A673 (cell line): ENCODE measurements at regions not wholly inside any gene's neighbourhood (a gene's known extent, or its start where the extent isn't known, plus 50 kb on each side); places are given as distances from the start of the nearest gene placed in this dataset.

Experiments
- BruUV-seq: library from RNA; stranded (reverse); fragments of 400-500 nt; replicated peaks from 2 replicates; lab custom pipeline; 2021; lab: Mats Ljungman, UMichigan
- CTCF ChIA-PET: fragments of 300-600 bp; sonication (Branson Sonifier 250); formaldehyde crosslinking; loops from one replicate; lab custom pipeline; 2022; ENCODE audit warnings: antibody characterized with exemption; lab: Charles Lee
- POLR2A ChIA-PET: fragments of 300-600 bp; sonication (Branson Sonifier 250); formaldehyde crosslinking; loops from one replicate; lab custom pipeline; 2022; ENCODE audit warnings: antibody characterized with exemption; ENCODE audit not compliant: low non-redundant PET; lab: Charles Lee
- DNase-seq: peaks from one replicate; pipeline ENCODE4 v3.0.0-alpha.2; 2015; ENCODE audit warnings: low spot score
- H3K27ac ChIP-seq: fragments of 200-600 bp; sonication (generic); 2 replicates; pipeline ENCODE4 v1.5.1; 2016; ENCODE audit warnings: mixed run types, low read depth, mild to moderate bottlenecking, mixed read lengths, antibody characterized with exemption, low read length; ENCODE audit not compliant: poor library complexity, severe bottlenecking
- H3K27me3 ChIP-seq: fragments of 200-600 bp; sonication (generic); replicated peaks from 2 replicates; pipeline ENCODE4 v1.6.1; 2017; ENCODE audit warnings: mixed run types, low read depth, mild to moderate bottlenecking, mixed read lengths, antibody characterized with exemption, low read length; ENCODE audit not compliant: insufficient read depth, poor library complexity
- H3K36me3 ChIP-seq: fragments of 200-600 bp; sonication (generic); 2 replicates; pipeline ENCODE4 v1.6.1; 2016; ENCODE audit warnings: mixed run types, mild to moderate bottlenecking, mixed read lengths, antibody characterized with exemption, low read length; ENCODE audit not compliant: insufficient read depth, poor library complexity, severe bottlenecking
- H3K4me1 ChIP-seq: fragments of 200-600 bp; sonication (generic); 2 replicates; pipeline ENCODE4 v1.6.1; 2017; ENCODE audit warnings: mixed run types, mild to moderate bottlenecking, mixed read lengths, antibody characterized with exemption, low read length; ENCODE audit not compliant: insufficient read depth, poor library complexity, severe bottlenecking
- H3K4me3 ChIP-seq: fragments of 200-600 bp; sonication (generic); 2 replicates; pipeline ENCODE4 v1.5.1; 2016; ENCODE audit warnings: low read depth, mixed run types, mild to moderate bottlenecking, mixed read lengths, low read length; ENCODE audit not compliant: poor library complexity, severe bottlenecking
- H3K9me3 ChIP-seq: fragments of 200-600 bp; sonication (generic); 2 replicates; pipeline ENCODE4 v1.6.1; 2016; ENCODE audit warnings: mixed run types, low read depth, mild to moderate bottlenecking, mixed read lengths, antibody characterized with exemption, low read length; ENCODE audit not compliant: poor library complexity, severe bottlenecking
- EZH2 ChIP-seq: fragments of 200-600 bp; sonication (generic); IDR thresholded peaks from 2 replicates; pipeline ENCODE4 v1.6.1; 2017; ENCODE audit warnings: borderline replicate concordance, low read depth, mild to moderate bottlenecking, mixed read lengths, antibody characterized with exemption, low read length; ENCODE audit not compliant: poor library complexity, severe bottlenecking
- intact Hi-C: fragments of 100-400 bp; cut with micrococcal nuclease; formaldehyde crosslinking; loops from one replicate; pipeline ENCODE4 v1.10.0; 2022; ENCODE audit not compliant: unreplicated experiment
- TF ChIP-seq, protein P1 (sequence below): fragments of 300-800, 200-600 bp; sonication (generic); conservative IDR thresholded peaks from 2 replicates; pipeline ENCODE4 v1.5.1; 2017; ENCODE audit warnings: low read depth, mild to moderate bottlenecking, antibody characterized with exemption, low read length, moderate library complexity, mixed read lengths

DNA sequence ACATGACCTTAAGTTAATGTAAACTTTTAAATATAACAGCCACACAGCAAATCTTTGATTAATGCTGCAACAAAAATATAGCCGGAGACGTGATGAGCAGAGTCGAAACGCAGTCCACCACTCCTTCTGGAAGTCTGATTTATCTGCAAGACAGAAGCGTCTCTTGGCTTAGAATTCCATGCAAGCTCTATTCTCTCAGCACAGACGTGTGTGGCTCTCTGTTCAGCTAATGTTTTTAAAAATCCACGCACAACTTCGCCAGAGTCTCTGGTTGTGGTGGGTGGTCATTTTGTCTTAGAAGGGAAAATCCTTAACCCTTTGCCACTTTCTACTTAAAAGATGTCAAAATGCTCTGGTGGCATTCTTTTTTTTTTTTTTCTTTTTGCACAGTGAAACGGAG lies 438.0 kb upstream of the MGMT start:
- no TSS peak for BruUV-seq
- Histone ChIP-seq H3K4me3 (peak overlapping the region; percentile 40), H3K27me3 (no peaks in the 10 kb centered on the region), H3K4me1 (peaks cover 91% of the 10 kb centered on the region), H3K9me3 (no peaks in the 10 kb centered on the region), H3K36me3 (no peaks in the 10 kb centered on the region), H3K27ac (peak overlapping the region; percentile 92)
- intact Hi-C loops, result loop anchor here (10.0 kb wide), 1 partner anchor 394 kb away; no protein-coding TSS in a partner anchor
- POLR2A ChIA-PET, result no interaction called here
- TF ChIP-seq, protein P1, sequence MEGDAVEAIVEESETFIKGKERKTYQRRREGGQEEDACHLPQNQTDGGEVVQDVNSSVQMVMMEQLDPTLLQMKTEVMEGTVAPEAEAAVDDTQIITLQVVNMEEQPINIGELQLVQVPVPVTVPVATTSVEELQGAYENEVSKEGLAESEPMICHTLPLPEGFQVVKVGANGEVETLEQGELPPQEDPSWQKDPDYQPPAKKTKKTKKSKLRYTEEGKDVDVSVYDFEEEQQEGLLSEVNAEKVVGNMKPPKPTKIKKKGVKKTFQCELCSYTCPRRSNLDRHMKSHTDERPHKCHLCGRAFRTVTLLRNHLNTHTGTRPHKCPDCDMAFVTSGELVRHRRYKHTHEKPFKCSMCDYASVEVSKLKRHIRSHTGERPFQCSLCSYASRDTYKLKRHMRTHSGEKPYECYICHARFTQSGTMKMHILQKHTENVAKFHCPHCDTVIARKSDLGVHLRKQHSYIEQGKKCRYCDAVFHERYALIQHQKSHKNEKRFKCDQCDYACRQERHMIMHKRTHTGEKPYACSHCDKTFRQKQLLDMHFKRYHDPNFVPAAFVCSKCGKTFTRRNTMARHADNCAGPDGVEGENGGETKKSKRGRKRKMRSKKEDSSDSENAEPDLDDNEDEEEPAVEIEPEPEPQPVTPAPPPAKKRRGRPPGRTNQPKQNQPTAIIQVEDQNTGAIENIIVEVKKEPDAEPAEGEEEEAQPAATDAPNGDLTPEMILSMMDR, result no peak
- no peak for TF ChIP-seq EZH2
- no peak for DNase-seq
- CTCF ChIA-PET, result no interaction called here

DNA sequence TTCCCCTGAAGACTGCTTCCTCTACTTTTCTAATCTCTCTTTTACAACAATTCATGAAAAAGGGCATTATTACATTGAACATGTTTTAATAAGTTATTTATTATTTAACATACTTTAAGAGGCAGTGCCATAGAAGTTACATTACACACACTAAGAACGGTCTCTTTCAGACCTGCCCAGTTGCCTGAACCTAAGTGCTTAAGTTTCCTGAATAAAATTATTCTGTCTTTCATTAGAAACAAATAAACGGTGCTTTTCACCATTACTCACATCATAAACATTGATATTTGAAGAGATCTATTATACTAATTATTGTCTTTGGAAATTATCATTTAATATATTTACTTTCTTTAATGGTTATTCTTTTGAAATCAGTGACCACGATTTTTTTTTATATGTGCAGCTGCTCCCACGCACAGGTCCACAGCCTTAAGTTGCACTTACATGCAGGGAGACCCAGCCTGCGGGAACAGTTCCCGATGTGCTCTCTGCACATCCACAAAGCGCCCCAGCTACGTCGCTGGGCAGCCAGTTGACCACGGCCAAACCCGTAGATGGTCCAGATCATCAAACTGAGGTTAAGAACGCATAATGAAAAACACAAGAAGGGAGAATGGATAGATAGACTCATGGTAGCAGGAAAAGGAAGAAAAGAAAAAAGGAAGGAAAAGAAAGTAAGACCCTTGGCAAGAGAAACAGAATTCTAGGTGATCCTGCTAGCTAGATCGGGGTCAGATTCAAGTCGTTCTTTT lies 437.0 kb upstream of the MGMT start:
- H3K36me3 ChIP-seq, result no peaks in the 10 kb centered on the region
- POLR2A ChIA-PET, result no interaction called here
- peaks cover 89% of the 10 kb centered on the region for H3K4me1 ChIP-seq
- intact Hi-C loops, result loop anchor here (2.0 to 10.0 kb wide), 4 partner anchors 135 to 825 kb away; partner anchors contain the start of gene MGMT
- CTCF ChIA-PET, result interaction anchor here (1.0 kb wide), 1 partner anchor 263 kb away, joined by 4 read pairs; no protein-coding TSS in a partner anchor
- H3K27me3 ChIP-seq, result no peaks in the 10 kb centered on the region
- no peaks in the 10 kb centered on the region for H3K9me3 ChIP-seq
- BruUV-seq, result TSS peak; percentile 19
- peak overlapping the region; percentile 92 for H3K27ac ChIP-seq
- DNase-seq, result peak; percentile 65
- peak overlapping the region; percentile 40 for H3K4me3 ChIP-seq
- no peak for TF ChIP-seq EZH2
- TF ChIP-seq, protein P1, result no peak

DNA sequence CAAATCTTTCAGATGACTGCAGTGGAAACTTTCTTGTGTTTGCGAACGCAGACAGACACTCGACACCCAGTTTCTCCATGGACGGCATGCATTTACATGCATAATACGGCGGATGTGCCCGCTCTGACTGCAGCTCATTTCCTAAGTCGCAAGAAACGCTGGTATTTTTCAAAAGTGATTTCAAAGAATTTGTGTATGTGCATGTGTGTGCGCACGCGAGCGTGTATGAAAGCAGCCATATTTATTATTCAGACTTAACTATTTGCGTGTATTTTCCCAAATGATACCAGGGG lies 436.5 kb upstream of the MGMT start:
- peak; percentile 78 for DNase-seq
- H3K36me3 ChIP-seq, result no peaks in the 10 kb centered on the region
- peaks cover 86% of the 10 kb centered on the region for H3K4me1 ChIP-seq
- no peaks in the 10 kb centered on the region for H3K27me3 ChIP-seq
- TF ChIP-seq, protein P1, result no peak
- TF ChIP-seq EZH2, result no peak
- peak overlapping the region; percentile 92 for H3K27ac ChIP-seq
- intact Hi-C loops, result loop anchor here (2.0 to 10.0 kb wide), 3 partner anchors 134 to 824 kb away; partner anchors contain the start of gene MGMT
- POLR2A ChIA-PET, result no interaction called here
- no TSS peak for BruUV-seq
- H3K9me3 ChIP-seq, result no peaks in the 10 kb centered on the region
- CTCF ChIA-PET, result interaction anchor here (0.9 to 1.2 kb wide), 3 partner anchors 9 to 301 kb away, joined by 3 to 4 read pairs (median 4); no protein-coding TSS in a partner anchor
- peak overlapping the region; percentile 40 for H3K4me3 ChIP-seq
